GM18858 (cell line): ENCODE measurements at regions not wholly inside any gene's neighbourhood (a gene's known extent, or its start where the extent isn't known, plus 50 kb on each side); places are given as distances from the start of the nearest gene placed in this dataset.

Source experiments
- ATAC-seq: cut with Tn5 transposase; IDR thresholded peaks from one replicate; pipeline ENCODE4 v1.9.1; 2021; ENCODE audit not compliant: unreplicated experiment

DNA sequence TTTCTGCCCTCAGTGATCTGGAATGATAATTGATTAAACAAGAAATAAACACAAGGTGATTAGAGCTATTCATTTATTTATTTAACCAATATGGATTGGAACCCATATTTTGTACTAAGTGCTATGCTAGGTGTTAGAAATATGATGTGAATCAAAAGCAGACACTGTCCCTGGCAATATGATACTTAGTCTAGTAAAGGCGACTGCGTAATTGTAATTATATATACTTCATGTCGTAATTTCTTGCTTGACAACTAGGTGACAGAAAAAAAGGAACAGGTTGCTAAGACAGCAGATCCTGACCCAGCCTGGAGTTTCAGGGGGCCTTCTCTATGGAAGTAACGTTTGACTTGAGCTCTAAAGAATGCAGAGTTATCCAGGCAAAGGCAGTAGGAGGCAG, 236.5 kb upstream of the F9 start:
- no peak for ATAC-seq

DNA sequence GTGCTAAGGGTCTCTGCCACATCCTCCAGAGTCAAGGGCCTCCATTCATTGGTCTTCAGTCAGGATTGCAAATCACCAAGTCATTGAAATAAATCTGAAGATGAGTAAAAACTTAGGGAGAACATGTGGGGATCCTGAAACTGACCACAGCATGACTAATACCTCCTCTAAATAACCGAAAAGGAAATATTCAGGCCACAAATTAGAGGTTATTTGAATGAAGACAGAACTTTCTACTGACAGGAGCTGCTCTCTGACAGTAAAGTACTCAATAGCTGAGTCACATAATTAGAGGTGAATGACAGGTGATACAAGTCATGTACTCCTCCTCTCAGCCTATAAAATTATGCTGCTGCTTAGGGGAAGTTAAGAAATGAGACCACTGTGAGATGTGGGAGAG, 240.2 kb upstream of the F9 start:
- peak; percentile 81 for ATAC-seq

GRCh38 chrX:139287155-139287924, 243.2 kb upstream of the F9 start:
- ATAC-seq = no peak

DNA sequence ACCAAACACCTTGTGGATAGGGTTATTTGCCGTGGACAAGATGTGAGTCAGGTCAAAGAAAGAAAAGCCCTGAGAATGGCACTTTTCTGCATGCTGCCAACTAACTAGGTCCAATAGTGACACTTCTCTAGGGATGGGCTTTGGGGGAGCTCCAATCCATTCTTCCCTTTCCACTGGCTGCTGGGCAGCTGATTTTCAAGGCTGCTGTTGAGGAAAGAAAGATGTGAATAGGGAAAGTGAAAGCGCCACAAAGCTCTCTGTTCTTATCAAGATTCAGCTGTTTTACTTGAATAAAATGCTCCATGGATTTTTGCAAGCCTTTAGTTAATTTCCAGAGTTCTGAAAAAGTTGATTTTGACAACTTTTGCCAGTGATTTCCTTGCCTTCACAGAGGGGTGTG, 244.2 kb upstream of the F9 start:
- ATAC-seq = no peak

DNA sequence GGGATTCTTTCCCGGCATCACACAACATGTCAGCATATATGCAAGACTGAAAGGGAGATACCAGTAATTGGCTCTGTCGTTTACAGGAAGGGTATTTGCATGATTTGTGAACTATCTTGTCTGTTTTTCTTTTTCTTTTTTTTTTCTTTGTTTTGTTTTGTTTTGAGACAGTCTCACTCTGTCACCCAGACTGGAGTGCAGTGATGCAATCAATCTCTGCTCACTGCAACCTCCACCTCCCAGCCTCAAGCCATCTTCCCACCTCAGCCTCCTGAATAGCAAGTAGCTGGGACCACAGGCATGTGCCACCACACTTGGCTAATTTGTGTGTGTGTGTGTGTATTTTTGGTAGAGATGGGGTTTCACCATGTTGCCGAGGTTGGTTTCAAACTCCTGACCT, 262.7 kb upstream of the F9 start:
- no peak for ATAC-seq

- ATAC-seq = no peak
Observed at GRCh38 chrX:139246295-139246694, 284.2 kb upstream of the F9 start.

GRCh38 chrX:139237141-139237540, 293.4 kb upstream of the F9 start:
- ATAC-seq = no peak

DNA sequence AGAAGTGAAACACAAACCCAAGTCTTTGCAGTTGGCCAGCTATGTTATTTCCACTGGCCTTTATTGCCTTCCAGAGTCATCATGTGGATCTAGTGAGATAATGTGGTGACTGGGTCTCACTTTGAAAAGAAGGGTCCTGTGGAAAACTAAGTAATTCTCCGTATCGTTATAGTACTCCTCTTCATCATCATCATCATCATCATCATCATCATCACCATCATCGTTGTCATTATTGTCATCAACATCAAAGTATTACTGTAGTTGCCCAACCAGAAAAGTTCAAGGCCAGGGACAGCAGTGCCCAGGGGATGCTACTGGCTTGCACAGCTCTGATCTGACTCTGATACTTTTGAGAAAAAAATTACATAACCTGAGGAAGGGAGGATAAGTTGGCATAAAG, 295.6 kb upstream of the F9 start:
- ATAC-seq = no peak

- ATAC-seq = no peak
Observed at GRCh38 chrX:139224953-139225665, 305.4 kb upstream of the F9 start.

GRCh38 chrX:139222511-139223200, 307.9 kb upstream of the F9 start:
- no peak for ATAC-seq

GRCh38 chrX:139213241-139213709, 317.3 kb upstream of the F9 start:
- no peak for ATAC-seq

- ATAC-seq = no peak
Observed at GRCh38 chrX:139211568-139212182, 318.9 kb upstream of the F9 start.

- no peak for ATAC-seq
Observed at GRCh38 chrX:139209342-139209741, 321.2 kb upstream of the F9 start.

- no peak for ATAC-seq
Observed at GRCh38 chrX:139207655-139208054, 322.9 kb upstream of the F9 start.

DNA sequence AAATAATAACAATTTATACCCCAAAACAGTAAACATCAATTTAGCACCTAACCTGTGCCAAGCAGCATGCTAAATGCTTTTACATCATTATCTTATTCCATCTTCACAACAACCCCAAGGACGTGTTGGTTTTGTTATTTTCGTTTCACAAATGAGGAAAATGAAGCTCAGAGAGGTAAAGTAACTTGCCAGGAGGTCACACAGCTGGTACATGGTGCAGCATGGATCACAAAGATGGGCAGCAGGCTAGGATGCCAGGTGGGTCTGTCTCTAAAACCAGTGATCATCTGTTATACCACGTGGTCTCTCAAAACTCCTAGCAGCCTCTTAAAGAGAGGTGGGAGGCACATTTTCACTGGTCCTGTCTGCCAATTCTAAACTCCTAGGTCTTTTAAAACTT, 323.6 kb upstream of the F9 start:
- no peak for ATAC-seq

- no peak for ATAC-seq
Observed at GRCh38 chrX:139204898-139205667, 325.5 kb upstream of the F9 start.

GRCh38 chrX:139204571-139204897, 326.0 kb upstream of the F9 start:
- no peak for ATAC-seq

DNA sequence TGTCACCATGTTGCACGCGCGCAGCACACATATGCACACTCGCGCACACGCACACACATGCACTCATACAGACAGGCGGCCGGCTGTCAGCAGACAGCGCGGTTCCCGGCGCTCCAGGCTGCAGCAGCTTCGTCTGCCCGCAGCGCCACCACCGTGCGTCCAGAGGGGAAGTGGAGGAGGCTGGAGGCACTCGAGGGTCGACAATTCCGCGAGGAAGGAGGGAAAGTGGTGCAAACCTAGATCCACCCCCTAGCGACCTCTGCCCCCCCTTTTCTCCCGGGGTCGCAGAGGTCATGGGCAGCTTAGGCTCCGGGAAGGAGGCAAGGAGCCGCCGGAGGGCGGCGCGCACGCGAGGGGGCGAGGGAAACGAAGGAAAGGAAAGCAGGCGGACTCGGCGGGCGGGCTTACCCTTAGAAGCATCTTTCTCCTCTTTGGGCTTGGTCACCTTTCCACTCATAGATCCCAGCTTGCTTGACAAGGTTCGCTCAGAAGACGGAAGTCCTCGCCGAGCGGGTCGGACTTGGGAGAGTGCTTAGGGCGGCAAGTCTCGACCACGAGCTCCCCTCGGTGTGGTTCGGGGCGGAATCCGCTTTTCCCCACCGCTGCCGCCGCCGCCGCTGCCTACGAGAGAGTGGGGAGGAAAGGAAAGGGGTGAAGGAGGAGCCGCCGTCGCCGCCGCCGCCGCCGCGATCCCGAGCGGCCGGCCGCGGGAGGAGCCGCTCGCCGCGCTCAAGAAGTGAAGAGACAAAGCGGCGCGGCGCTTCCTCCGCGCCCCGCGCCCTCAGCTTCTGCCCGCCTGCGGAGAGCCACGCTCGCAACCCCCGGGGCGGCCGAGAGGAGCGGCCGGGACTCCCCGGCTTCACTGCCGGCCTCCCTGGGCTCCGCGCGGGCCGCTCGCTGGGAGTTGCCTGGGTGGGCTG, 326.6 kb upstream of the F9 start:
- no peak for ATAC-seq

GRCh38 chrX:139202742-139203420, 327.7 kb upstream of the F9 start:
- no peak for ATAC-seq
